AG04450 (cell line): ENCODE measurements at regions not wholly inside any gene's neighbourhood (a gene's known extent, or its start where the extent isn't known, plus 50 kb on each side); places are given as distances from the start of the nearest gene placed in this dataset.

ENCODE experiments used
- CTCF ChIA-PET: fragments of 300-600, 350-600 bp; formaldehyde crosslinking; extraction: SDS; loops from one replicate; lab custom pipeline; 2022; ENCODE audit warnings: antibody characterized with exemption, inconsistent platforms; lab: Charles Lee
- POLR2A ChIA-PET: fragments of 350-600 bp; formaldehyde crosslinking; extraction: SDS; loops from one replicate; lab custom pipeline; 2021; ENCODE audit warnings: antibody characterized with exemption, inconsistent platforms; lab: Yijun Ruan, JAX
- DNase-seq: peaks from one replicate; pipeline ENCODE4 v3.0.0-alpha.2; 2011; ENCODE audit warnings: low read depth, low spot score
- H3K27ac ChIP-seq: one replicate; pipeline ENCODE4 v1.5.1; 2012; ENCODE audit warnings: low read depth, low read length, control low read depth
- H3K27me3 ChIP-seq: one replicate; pipeline ENCODE4 v1.6.0; 2012; ENCODE audit warnings: low read length; ENCODE audit not compliant: control insufficient read depth, insufficient read depth
- H3K4me3 ChIP-seq: 2 replicates; pipeline ENCODE4 v1.5.1; 2011; ENCODE audit warnings: mild to moderate bottlenecking, low read depth, low read length, control low read depth
- H3K9me3 ChIP-seq: 2 replicates; pipeline ENCODE4 v1.5.1; 2012; ENCODE audit warnings: low read length; ENCODE audit not compliant: control insufficient read depth, insufficient read depth
- CTCF ChIP-seq: IDR thresholded peaks from 2 replicates; pipeline ENCODE4 v1.5.1; 2011; ENCODE audit warnings: low read depth, low read length, control low read depth, inconsistent platforms

- no peak overlapping the region for H3K27ac ChIP-seq
- H3K27me3 ChIP-seq: no peaks in the 10 kb centered on the region
- ChIA-PET POLR2A (no interaction called here), CTCF (no interaction called here)
- no peaks in the 10 kb centered on the region for H3K9me3 ChIP-seq
- no peak for TF ChIP-seq CTCF
- DNase-seq: no peak
- no peak overlapping the region for H3K4me3 ChIP-seq
Measured at GRCh38 chrX:17923546-17923945, 62.4 kb upstream of the RAI2 start.

- no peak for DNase-seq
- no peak overlapping the region for H3K27ac ChIP-seq
- H3K4me3 ChIP-seq: no peak overlapping the region
- POLR2A ChIA-PET: no interaction called here
- no peak for TF ChIP-seq CTCF
- H3K27me3 ChIP-seq: no peaks in the 10 kb centered on the region
- CTCF ChIA-PET: no interaction called here
- H3K9me3 ChIP-seq: no peaks in the 10 kb centered on the region
Measured at GRCh38 chrX:17922303-17922702, 61.2 kb upstream of the RAI2 start.

GRCh38 chrX:17919896-17920446, 58.9 kb upstream of the RAI2 start:
- TF ChIP-seq CTCF: no peak

GRCh38 chrX:17917945-17918577, 57.0 kb upstream of the RAI2 start:
- Histone ChIP-seq H3K27ac (no peak overlapping the region), H3K27me3 (no peaks in the 10 kb centered on the region), H3K4me3 (no peak overlapping the region), H3K9me3 (no peaks in the 10 kb centered on the region)
- DNase-seq: no peak
- POLR2A ChIA-PET: no interaction called here
- CTCF ChIA-PET: no interaction called here
- TF ChIP-seq CTCF: no peak

More at GRCh38 chrX:17919896-17920446, 58.9 kb upstream of the RAI2 start:
- Histone ChIP-seq H3K9me3 (no peaks in the 10 kb centered on the region), H3K4me3 (no peak overlapping the region), H3K27ac (no peak overlapping the region), H3K27me3 (no peaks in the 10 kb centered on the region)
- ChIA-PET CTCF (no interaction called here), POLR2A (no interaction called here)
- DNase-seq: no peak

GRCh38 chrX:17913801-17914200, 52.7 kb upstream of the RAI2 start:
- H3K27ac ChIP-seq: no peak overlapping the region
- no peaks in the 10 kb centered on the region for H3K9me3 ChIP-seq
- POLR2A ChIA-PET: no interaction called here
- H3K4me3 ChIP-seq: no peak overlapping the region
- no peak for TF ChIP-seq CTCF
- CTCF ChIA-PET: no interaction called here
- H3K27me3 ChIP-seq: no peaks in the 10 kb centered on the region
- DNase-seq: no peak
